GM12864 (cell line): ENCODE measurements at regions not wholly inside any gene's neighbourhood (a gene's known extent, or its start where the extent isn't known, plus 50 kb on each side); places are given as distances from the start of the nearest gene placed in this dataset.

Experiments used
- DNase-seq: peaks from one replicate; pipeline ENCODE4 v3.0.0-alpha.2; 2011; ENCODE audit warnings: low read depth
- H3K4me3 ChIP-seq: 2 replicates; pipeline ENCODE4 v1.5.1; 2011; ENCODE audit warnings: mild to moderate bottlenecking, low read depth, low read length, control low read depth
- TF ChIP-seq, protein P1 (sequence below): IDR thresholded peaks from 2 replicates; pipeline ENCODE4 v1.5.1; 2011; ENCODE audit warnings: low read depth, mild to moderate bottlenecking, moderate library complexity, low read length, control low read depth, inconsistent platforms; ENCODE audit errors: missing control alignments

DNA sequence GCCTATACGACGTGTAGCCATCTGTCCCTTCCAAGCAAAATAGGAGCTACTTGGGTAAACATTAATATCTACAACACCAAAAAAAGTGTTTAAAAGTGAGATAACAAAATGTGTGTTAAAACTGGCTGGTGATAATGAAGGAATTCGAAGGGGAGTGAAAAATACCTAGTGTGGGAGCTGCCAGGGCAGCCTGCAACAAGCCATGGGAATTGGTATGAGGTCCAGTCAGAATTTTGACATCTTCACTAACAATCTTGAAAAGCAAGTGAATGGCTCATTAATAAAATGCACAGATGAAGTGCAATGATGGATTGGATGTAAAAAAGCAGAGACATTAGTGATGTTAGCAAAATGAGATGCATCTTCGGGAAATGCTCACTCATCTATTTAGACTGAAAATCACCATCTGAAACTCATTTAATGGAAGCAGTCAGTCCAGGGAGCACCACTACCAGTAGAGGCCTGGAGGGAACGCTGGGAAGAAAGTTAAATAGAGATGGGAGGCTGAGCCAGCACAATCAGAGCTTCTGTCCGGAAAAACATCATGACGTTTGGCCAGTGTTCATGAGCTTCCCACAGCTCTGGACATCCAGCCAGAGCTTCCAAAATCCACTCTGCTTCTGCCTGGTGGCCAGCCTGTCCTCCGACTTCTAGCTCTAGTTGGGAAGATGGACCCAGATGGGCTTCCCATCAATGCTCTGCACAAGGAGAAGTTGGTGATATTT lies 405.0 kb upstream of the TMTC1 start:
- H3K4me3 ChIP-seq: no peak overlapping the region
- DNase-seq: no peak
- TF ChIP-seq, protein P1, sequence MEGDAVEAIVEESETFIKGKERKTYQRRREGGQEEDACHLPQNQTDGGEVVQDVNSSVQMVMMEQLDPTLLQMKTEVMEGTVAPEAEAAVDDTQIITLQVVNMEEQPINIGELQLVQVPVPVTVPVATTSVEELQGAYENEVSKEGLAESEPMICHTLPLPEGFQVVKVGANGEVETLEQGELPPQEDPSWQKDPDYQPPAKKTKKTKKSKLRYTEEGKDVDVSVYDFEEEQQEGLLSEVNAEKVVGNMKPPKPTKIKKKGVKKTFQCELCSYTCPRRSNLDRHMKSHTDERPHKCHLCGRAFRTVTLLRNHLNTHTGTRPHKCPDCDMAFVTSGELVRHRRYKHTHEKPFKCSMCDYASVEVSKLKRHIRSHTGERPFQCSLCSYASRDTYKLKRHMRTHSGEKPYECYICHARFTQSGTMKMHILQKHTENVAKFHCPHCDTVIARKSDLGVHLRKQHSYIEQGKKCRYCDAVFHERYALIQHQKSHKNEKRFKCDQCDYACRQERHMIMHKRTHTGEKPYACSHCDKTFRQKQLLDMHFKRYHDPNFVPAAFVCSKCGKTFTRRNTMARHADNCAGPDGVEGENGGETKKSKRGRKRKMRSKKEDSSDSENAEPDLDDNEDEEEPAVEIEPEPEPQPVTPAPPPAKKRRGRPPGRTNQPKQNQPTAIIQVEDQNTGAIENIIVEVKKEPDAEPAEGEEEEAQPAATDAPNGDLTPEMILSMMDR: no peak

DNA sequence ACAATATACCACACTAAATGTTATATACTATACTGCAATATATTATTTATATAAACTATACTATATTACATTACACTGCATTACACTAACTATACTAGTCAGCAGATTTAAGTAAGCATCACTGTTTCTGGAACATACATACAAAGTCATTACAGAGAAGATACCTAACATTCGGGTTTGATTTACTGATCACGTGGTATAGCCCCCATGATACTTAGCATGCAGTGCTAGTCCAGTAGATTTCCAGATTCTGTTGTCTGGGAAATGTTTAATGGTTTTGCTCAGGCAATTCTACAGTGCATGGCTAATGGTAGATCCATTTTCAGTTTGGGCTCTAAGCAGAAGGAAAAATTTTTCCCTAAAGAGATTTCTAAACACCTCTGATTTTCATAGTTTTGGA lies 403.7 kb upstream of the TMTC1 start:
- TF ChIP-seq, protein P1: no peak
- no peak for DNase-seq
- no peak overlapping the region for H3K4me3 ChIP-seq

DNA sequence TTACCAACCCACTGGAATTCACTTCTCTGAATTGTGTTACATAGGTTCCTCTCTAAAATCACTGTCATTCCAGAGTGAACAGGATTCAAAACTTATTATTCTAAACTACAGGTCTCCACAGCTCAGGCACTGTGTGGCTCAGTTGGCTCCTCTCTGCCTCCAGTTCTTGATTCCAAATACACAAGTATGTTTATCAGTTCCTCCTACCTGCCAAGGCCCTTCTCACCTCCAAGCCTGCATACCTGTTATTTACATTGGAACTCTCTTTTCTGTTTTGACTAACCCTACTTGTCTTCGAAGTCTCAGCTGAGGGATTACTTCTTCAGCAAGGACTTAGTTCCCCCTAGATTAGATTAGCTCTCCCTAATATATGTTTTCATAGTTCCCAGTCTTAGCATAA lies 397.6 kb upstream of the TMTC1 start:
- H3K4me3 ChIP-seq: no peak overlapping the region
- DNase-seq: no peak
- TF ChIP-seq, protein P1: no peak

DNA sequence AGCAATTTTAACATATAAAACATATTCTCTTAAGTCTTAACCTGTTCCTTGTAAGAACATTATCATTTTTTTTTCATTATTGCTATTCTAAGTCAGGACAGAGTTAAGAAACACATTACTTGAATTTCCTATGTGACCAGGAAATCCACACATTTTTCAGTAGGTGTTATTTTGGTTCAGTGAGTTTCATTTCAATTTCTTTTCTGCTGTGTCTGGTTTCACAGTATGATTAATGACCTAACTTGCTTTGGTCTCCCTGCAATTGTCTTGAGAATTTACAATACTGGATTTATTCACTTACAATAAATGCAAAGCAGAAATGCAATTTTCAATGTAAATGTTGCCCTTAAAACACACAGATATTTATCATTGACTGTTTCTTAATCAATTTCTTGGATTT lies 396.9 kb upstream of the TMTC1 start:
- H3K4me3 ChIP-seq: no peak overlapping the region
- TF ChIP-seq, protein P1: no peak
- no peak for DNase-seq

DNA sequence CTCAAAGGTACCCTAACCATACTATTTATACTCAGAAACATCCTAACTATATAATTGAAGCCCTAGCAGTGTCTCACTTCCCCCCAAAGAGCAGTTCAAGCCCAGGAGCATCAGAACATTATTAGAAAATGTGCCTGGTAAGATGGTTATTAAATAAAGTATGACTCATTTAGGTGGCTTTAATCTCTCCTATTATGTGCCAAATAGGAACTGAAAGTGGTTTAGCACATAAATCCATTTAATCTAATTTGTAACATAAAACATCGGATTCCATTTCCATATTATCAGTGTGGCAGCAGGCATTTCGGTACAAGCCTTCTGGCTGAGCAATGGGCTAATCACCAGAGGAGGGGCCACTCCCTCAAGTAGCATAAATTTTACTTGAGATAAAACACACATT lies 395.2 kb upstream of the TMTC1 start:
- TF ChIP-seq, protein P1: no peak
- H3K4me3 ChIP-seq: no peak overlapping the region
- DNase-seq: no peak

DNA sequence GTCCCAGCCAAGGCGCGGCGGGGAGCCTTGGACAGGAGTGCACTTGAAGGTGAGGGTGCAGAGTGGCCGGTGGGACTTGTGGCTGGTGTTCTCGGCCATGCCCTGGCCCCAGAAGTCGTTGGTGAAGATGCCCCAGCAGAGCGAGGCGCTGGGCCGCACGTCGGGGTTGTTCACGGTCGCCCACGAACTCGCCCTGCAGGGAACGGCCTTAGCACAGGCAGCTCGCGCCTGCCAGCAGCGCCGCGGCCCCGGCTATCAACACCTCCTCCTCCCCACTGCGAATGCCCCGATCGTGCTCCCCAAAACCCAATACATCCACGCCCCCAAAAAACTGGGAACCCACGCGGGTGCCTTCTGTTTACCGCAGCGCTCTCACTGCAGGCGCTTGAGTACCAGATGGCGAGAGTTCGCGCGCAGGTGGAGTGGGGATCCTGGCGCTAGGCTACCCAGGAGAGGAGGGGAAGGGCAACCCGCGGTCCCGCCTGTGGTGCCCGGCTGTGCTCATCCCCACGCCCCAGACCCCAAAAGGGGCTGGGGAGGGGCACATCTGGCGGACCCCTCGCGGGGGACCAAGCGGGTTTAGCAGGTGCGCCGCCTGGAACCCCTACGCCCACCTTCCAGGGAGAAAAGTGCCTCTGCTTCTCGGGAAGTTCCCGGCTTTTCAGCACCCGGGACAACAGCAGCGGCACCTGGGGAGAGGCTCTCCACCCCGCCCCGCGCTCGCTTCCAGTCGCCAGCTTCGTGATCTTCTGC lies 386.3 kb upstream of the TMTC1 start:
- TF ChIP-seq, protein P1: no peak
- H3K4me3 ChIP-seq: no peak overlapping the region
- no peak for DNase-seq
